ENCODE measurements at regions not wholly inside any gene's neighbourhood (a gene's known extent, or its start where the extent isn't known, plus 50 kb on each side); places are given as distances from the start of the nearest gene placed in this dataset.
"Not testable (repeated sequence)": the region's sequence is repeated elsewhere in the genome, so short reads cannot be mapped to it uniquely, and the experiment has no call there.

- no peak for FAIRE-seq
These were observed 200.7 kb downstream of the IPMK start for GRCh38 chr10:58066979-58067378.

GRCh38 chr10:58066126-58066525 is 201.6 kb downstream of the IPMK start:
- no peak for FAIRE-seq

GRCh38 chr10:58065529-58065815 is 202.2 kb downstream of the IPMK start:
- no peak for FAIRE-seq

- peak; percentile 94 for FAIRE-seq
These were observed 202.8 kb downstream of the IPMK start for GRCh38 chr10:58064714-58065528.

- FAIRE-seq, result no peak
These were observed 203.7 kb downstream of the IPMK start for GRCh38 chr10:58063861-58064480.

- FAIRE-seq, result not testable (repeated sequence)
These were observed 209.0 kb downstream of the IPMK start for GRCh38 chr10:58058683-58059082.

- FAIRE-seq, result no peak
These were observed 212.8 kb downstream of the IPMK start for GRCh38 chr10:58054881-58055280.

- FAIRE-seq, result no peak
These were observed 214.9 kb downstream of the IPMK start for GRCh38 chr10:58052772-58053171.

- FAIRE-seq, result no peak
These were observed 217.1 kb downstream of the IPMK start for GRCh38 chr10:58050575-58050974.

GRCh38 chr10:58048936-58049335 is 218.8 kb downstream of the IPMK start:
- FAIRE-seq, result no peak

GRCh38 chr10:58044072-58044471 is 223.6 kb downstream of the IPMK start:
- FAIRE-seq, result no peak

- FAIRE-seq, result peak; percentile 79
These were observed 225.8 kb downstream of the IPMK start for GRCh38 chr10:58041901-58042300.

GRCh38 chr10:58030208-58030607 is 237.5 kb downstream of the IPMK start:
- FAIRE-seq, result no peak

GRCh38 chr10:58028597-58029366 is 238.9 kb downstream of the IPMK start:
- FAIRE-seq, result no peak

GRCh38 chr10:58027426-58027825 is 240.3 kb downstream of the IPMK start:
- no peak for FAIRE-seq

GRCh38 chr10:58026036-58026435 is 241.7 kb downstream of the IPMK start:
- FAIRE-seq, result no peak

GRCh38 chr10:58023341-58024073 is 244.2 kb downstream of the IPMK start:
- no peak for FAIRE-seq

GRCh38 chr10:58019863-58020537 is 247.7 kb downstream of the IPMK start:
- FAIRE-seq, result no peak

- no peak for FAIRE-seq
These were observed 249.9 kb downstream of the IPMK start for GRCh38 chr10:58017719-58018367.

- no peak for FAIRE-seq
These were observed 251.1 kb downstream of the IPMK start for GRCh38 chr10:58016614-58017013.

GRCh38 chr10:58014436-58014835 is 253.3 kb downstream of the IPMK start:
- FAIRE-seq, result no peak

GRCh38 chr10:58013406-58013805 is 254.3 kb downstream of the IPMK start:
- no peak for FAIRE-seq
